HG03108 (cell line): ENCODE measurements at regions not wholly inside any gene's neighbourhood (a gene's known extent, or its start where the extent isn't known, plus 50 kb on each side); places are given as distances from the start of the nearest gene placed in this dataset.

Source experiments
- ATAC-seq: cut with Tn5 transposase; IDR thresholded peaks from one replicate; pipeline ENCODE4 v1.9.1; 2021; ENCODE audit warnings: moderate library complexity; ENCODE audit not compliant: unreplicated experiment

GRCh38 chr4:13081830-13082229 lies 402.3 kb downstream of the RAB28 start:
- ATAC-seq, result no peak

GRCh38 chr4:13067077-13067476 lies 417.1 kb downstream of the RAB28 start:
- no peak for ATAC-seq

- no peak for ATAC-seq
Observed at GRCh38 chr4:13059019-13059418, 425.1 kb downstream of the RAB28 start.

- no peak for ATAC-seq
Observed at GRCh38 chr4:13056630-13057189, 427.4 kb downstream of the RAB28 start.

GRCh38 chr4:13054420-13054970 lies 429.6 kb downstream of the RAB28 start:
- ATAC-seq, result no peak

- no peak for ATAC-seq
Observed at GRCh38 chr4:13047591-13047990, 436.5 kb downstream of the RAB28 start.

GRCh38 chr4:13036841-13037240 lies 447.3 kb downstream of the RAB28 start:
- ATAC-seq, result no peak

GRCh38 chr4:13032936-13033335 lies 451.2 kb downstream of the RAB28 start:
- ATAC-seq, result no peak

GRCh38 chr4:13024147-13025105 lies 459.7 kb downstream of the RAB28 start:
- ATAC-seq, result no peak

- ATAC-seq, result no peak
Observed at GRCh38 chr4:13007802-13008470, 476.2 kb downstream of the RAB28 start.

GRCh38 chr4:12993923-12994322 lies 490.2 kb downstream of the RAB28 start:
- no peak for ATAC-seq

- ATAC-seq, result no peak
Observed at GRCh38 chr4:12987284-12987683, 496.9 kb downstream of the RAB28 start.

GRCh38 chr4:12979797-12980196 lies 504.3 kb downstream of the RAB28 start:
- ATAC-seq, result no peak

- ATAC-seq, result no peak
Observed at GRCh38 chr4:12978310-12978709, 505.8 kb downstream of the RAB28 start.

GRCh38 chr4:12975511-12975910 lies 508.6 kb downstream of the RAB28 start:
- ATAC-seq, result no peak

- no peak for ATAC-seq
Observed at GRCh38 chr4:12973522-12973921, 510.6 kb downstream of the RAB28 start.

GRCh38 chr4:12968345-12968744 lies 515.8 kb downstream of the RAB28 start:
- ATAC-seq, result no peak

GRCh38 chr4:12966726-12967125 lies 517.4 kb downstream of the RAB28 start:
- no peak for ATAC-seq

GRCh38 chr4:12965334-12965733 lies 518.8 kb downstream of the RAB28 start:
- ATAC-seq, result no peak

GRCh38 chr4:12963912-12964311 lies 520.2 kb downstream of the RAB28 start:
- ATAC-seq, result no peak

GRCh38 chr4:12963291-12963690 lies 520.8 kb downstream of the RAB28 start:
- ATAC-seq, result no peak

- no peak for ATAC-seq
Observed at GRCh38 chr4:12961713-12962112, 522.4 kb downstream of the RAB28 start.
